Transverse colon (tissue), 4 donors: ENCODE measurements at regions not wholly inside any gene's neighbourhood (a gene's known extent, or its start where the extent isn't known, plus 50 kb on each side); places are given as distances from the start of the nearest gene placed in this dataset.

ENCODE experiments used
- DNase-seq: peaks from one replicate; pipeline ENCODE4 v3.0.0-alpha.2; 2019
- H3K27ac ChIP-seq, 4 donors: fragments of 200-600 bp; sonication (generic); 2 replicates each; pipeline ENCODE4 v1.5.1; 2016 to 2018; ENCODE audit warnings: inconsistent platforms in 4 of 4
- H3K27me3 ChIP-seq: fragments of 200-600 bp; sonication (generic); 2 replicates; pipeline ENCODE4 v1.5.1; 2017; ENCODE audit warnings: inconsistent platforms
- H3K36me3 ChIP-seq, 4 donors: fragments of 200-600 bp; sonication (generic); 2 replicates each; pipeline ENCODE4 v1.5.1; 2017 to 2019; ENCODE audit warnings: inconsistent platforms in 4 of 4
- H3K4me1 ChIP-seq, 4 donors: fragments of 200-600 bp; sonication (generic); 2 replicates each; pipeline ENCODE4 v1.5.1; 2017 to 2020; ENCODE audit warnings: inconsistent platforms in 4 of 4
- H3K4me3 ChIP-seq, 4 donors: fragments of 200-600 bp; sonication (generic); 1 replicate in 1 of 4; 2 replicates in 3 of 4; pipeline versions ENCODE4 v1.5.1 to v1.6.1; 2017 to 2019; ENCODE audit warnings: inconsistent platforms in 4 of 4
- H3K9me3 ChIP-seq, 2 donors: fragments of 200-600 bp; sonication (generic); 2 replicates each; pipeline ENCODE4 v1.5.1; 2017 to 2019; ENCODE audit warnings: inconsistent platforms in 2 of 2
- EP300 ChIP-seq: sonication (generic); formaldehyde crosslinking; IDR thresholded peaks from one replicate; pipeline ENCODE4 v1.6.1; 2017; ENCODE audit warnings: antibody characterized with exemption, low read depth
- POLR2A ChIP-seq: fragments of 450-650 bp; IDR thresholded peaks from one replicate; pipeline ENCODE4 v1.6.1; 2016; ENCODE audit warnings: antibody characterized with exemption, mild to moderate bottlenecking, moderate library complexity
- POLR2AphosphoS5 ChIP-seq, 3 donors: sonication (generic); formaldehyde crosslinking; IDR thresholded peaks; one replicate each; pipeline ENCODE4 v1.6.1; 2016; ENCODE audit warnings: antibody characterized with exemption in 3 of 3
- WGBS, 2 donors: methylation state at CpG; one replicate each; pipeline ENCODE4 v1.1.5; 2018; ENCODE audit warnings: low coverage in 1 of 2; 5-methylcytosine and 5-hydroxymethylcytosine counted together
- in situ Hi-C, 4 donors: fragments of 200-750 bp; cut with MboI; loops; one replicate each; pipeline versions ENCODE4 v1.15.0 to v1.15.1; 2017; ENCODE audit warnings: low sequenced_read_pairs in 3 of 4, low pct_ligation_motif_present in 1 of 4, low pct_unique_long_range_greater_than_20kb in 1 of 4
- intact Hi-C: fragments of 100-400 bp; cut with DNase I; formaldehyde crosslinking; loops from one replicate; pipeline ENCODE4 v1.15.1; 2023; ENCODE audit warnings: low total_unique reads
- TF ChIP-seq, protein P1 (sequence below), 5 experiments: fragments of 200-600 bp in 3 of 5; fragments of 450-650 bp in 2 of 5; sonication (generic) in 3 of 5; IDR thresholded peaks; 1 replicate in 2 of 5; 2 replicates in 3 of 5; pipeline ENCODE4 v1.5.1; 2016 to 2017; ENCODE audit warnings: antibody characterized with exemption in 5 of 5, inconsistent platforms in 3 of 5, mild to moderate bottlenecking in 2 of 5, moderate library complexity in 1 of 5

DNA sequence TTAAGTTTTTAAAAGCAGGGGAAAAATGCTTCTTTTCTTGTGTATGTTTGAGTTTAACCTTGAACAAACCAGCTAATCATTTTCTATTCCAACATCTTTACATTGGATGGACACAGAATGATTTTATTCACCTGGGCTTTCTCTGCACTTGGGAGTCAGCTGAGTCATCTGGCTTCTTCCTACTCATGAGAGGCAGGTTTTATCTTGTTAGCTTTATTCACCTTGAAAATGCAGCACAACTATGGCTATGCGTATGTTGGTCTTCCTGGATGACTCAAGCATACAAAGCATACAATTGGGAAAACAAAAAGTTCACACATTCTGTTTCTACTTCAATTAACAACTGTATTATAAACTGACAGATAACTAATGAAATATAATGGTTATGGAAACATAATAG, 737.7 kb downstream of the FRK start:
- intact Hi-C loops (no loop called here), in situ Hi-C loops (no loop called here)
- Histone ChIP-seq H3K27ac (no peak overlapping the region), H3K4me1 (no peaks in the 10 kb centered on the region), H3K9me3 (no peaks in the 10 kb centered on the region), H3K4me3 (no peak overlapping the region), H3K27me3 (no peaks in the 10 kb centered on the region), H3K36me3 (no peaks in the 10 kb centered on the region)
- 88% methylated on average over 1 of the region's 1 CpG; no CpG with 5 or more reads in 1 of the 2 donors for WGBS, 2 donors
- DNase-seq = no peak
- TF ChIP-seq POLR2A = no peak
- no peak for TF ChIP-seq EP300
- no peak for TF ChIP-seq POLR2AphosphoS5 (IDR thresholded peaks at IDR 0.05)
- TF ChIP-seq, protein P1, sequence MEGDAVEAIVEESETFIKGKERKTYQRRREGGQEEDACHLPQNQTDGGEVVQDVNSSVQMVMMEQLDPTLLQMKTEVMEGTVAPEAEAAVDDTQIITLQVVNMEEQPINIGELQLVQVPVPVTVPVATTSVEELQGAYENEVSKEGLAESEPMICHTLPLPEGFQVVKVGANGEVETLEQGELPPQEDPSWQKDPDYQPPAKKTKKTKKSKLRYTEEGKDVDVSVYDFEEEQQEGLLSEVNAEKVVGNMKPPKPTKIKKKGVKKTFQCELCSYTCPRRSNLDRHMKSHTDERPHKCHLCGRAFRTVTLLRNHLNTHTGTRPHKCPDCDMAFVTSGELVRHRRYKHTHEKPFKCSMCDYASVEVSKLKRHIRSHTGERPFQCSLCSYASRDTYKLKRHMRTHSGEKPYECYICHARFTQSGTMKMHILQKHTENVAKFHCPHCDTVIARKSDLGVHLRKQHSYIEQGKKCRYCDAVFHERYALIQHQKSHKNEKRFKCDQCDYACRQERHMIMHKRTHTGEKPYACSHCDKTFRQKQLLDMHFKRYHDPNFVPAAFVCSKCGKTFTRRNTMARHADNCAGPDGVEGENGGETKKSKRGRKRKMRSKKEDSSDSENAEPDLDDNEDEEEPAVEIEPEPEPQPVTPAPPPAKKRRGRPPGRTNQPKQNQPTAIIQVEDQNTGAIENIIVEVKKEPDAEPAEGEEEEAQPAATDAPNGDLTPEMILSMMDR (IDR thresholded peaks at IDR 0.05) = no peak

DNA sequence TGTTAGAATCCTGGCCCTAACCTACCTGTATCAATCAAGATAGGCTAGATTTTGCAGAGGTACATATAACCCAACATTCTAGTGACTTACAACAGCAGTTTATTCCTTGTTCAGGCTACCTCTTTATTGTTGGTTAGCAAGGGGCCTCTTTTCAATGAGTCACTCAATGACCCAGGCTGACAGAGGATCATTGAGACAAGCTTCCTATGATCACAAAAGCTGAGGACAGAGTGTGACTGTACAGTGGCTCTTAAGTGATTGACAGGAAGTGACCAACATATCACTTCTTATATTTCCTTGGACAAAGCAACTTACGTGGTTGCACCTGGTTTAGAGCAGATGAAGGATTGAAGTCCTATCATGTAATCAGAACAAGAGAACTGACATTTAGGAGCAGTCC, 740.9 kb downstream of the FRK start:
- intact Hi-C loops = no loop called here
- in situ Hi-C loops = no loop called here
- Histone ChIP-seq H3K4me1 (no peaks in the 10 kb centered on the region), H3K36me3 (no peaks in the 10 kb centered on the region), H3K27ac (no peak overlapping the region), H3K9me3 (no peaks in the 10 kb centered on the region), H3K27me3 (no peaks in the 10 kb centered on the region), H3K4me3 (no peak overlapping the region)
- no peak for TF ChIP-seq POLR2AphosphoS5 (IDR thresholded peaks at IDR 0.05)
- TF ChIP-seq, protein P1 (IDR thresholded peaks at IDR 0.05) = no peak
- DNase-seq = no peak
- WGBS, 2 donors = 60 to 87% methylated on average over 1 of the region's 1 CpG

DNA sequence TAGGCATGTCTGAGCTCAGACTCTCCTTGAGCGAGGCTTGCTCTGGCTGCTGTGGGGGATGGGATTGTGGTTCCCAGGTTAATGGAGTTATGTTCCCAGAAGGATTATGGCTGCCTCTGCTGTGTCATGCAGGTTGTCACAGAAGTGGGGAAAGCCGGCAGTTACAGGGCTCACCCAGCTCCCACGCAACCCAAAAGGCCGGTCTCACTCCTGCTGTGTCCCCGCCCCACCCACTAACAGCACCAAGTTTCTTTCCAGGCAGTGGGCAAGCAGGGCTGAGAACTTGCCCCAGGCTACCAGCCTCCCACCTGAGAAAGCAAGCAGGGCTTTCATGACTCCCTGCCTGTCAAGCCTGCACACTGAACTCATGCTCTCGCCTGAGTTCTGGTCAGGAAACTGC, 750.5 kb downstream of the FRK start:
- Histone ChIP-seq H3K27me3 (no peaks in the 10 kb centered on the region), H3K9me3 (peaks cover 0 to 4% of the 10 kb centered on the region in 2 donors), H3K4me3 (no peak overlapping the region), H3K27ac (no peak overlapping the region), H3K4me1 (no peaks in the 10 kb centered on the region), H3K36me3 (no peaks in the 10 kb centered on the region)
- no peak for DNase-seq
- 80 to 89% methylated on average over 1 to 6 of the region's 6 CpGs for WGBS, 2 donors
- TF ChIP-seq POLR2AphosphoS5 (IDR thresholded peaks at IDR 0.05) (no peak), POLR2A (no peak), EP300 (no peak)
- TF ChIP-seq, protein P1 (IDR thresholded peaks at IDR 0.05) = no peak
- in situ Hi-C loops = no loop called here
- intact Hi-C loops = no loop called here

DNA sequence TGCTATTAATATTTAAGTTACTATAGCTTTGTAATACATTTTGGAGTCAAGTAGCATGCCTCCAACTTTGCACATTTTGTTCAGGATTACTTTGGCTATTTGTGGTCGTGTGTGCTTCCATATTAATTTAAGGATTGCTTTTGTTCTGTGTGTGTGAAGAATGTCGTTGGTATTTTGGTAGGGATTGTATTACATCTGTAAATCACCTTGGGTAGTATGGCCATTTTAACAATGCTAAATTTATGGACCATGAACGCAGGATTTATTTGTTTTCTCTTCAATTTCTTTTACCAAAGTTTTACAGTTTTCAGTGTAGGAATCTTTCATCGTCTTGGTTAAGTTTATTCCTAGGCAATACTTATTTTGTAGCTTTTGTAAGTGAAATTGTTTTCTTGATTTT, 758.0 kb downstream of the FRK start:
- no peak for TF ChIP-seq POLR2A
- no peak for TF ChIP-seq EP300
- no peak for TF ChIP-seq POLR2AphosphoS5 (IDR thresholded peaks at IDR 0.05)
- TF ChIP-seq, protein P1 (IDR thresholded peaks at IDR 0.05) = no peak
- Histone ChIP-seq H3K4me1 (no peaks in the 10 kb centered on the region), H3K9me3 (peaks cover 0 to 4% of the 10 kb centered on the region in 2 donors), H3K36me3 (no peaks in the 10 kb centered on the region), H3K4me3 (no peak overlapping the region), H3K27ac (no peak overlapping the region), H3K27me3 (no peaks in the 10 kb centered on the region)
- intact Hi-C loops (no loop called here), in situ Hi-C loops (no loop called here)
- WGBS, 2 donors = 43 to 52% methylated on average over 4 of the region's 4 CpGs
- DNase-seq = no peak
